Thoracic aorta (tissue), 2 donors: ENCODE measurements at regions not wholly inside any gene's neighbourhood (a gene's known extent, or its start where the extent isn't known, plus 50 kb on each side); places are given as distances from the start of the nearest gene placed in this dataset.

ENCODE experiments used
- ATAC-seq: fragments of 150-250 bp; one replicate; pipeline ENCODE4 v1.8.0; 2017; ENCODE audit warnings: low read depth; ENCODE audit not compliant: insufficient number of reproducible peaks, low FRiP score
- DNase-seq: peaks from one replicate; pipeline ENCODE4 v3.0.0-alpha.2; 2020; ENCODE audit warnings: low spot score
- H3K27ac ChIP-seq, 2 donors: fragments of 200-600 bp; sonication (generic); 1 replicate in 1 of 2; 2 replicates in 1 of 2; pipeline ENCODE4 v1.5.1; 2016; ENCODE audit warnings: mild to moderate bottlenecking in 2 of 2, moderate library complexity in 2 of 2
- H3K27me3 ChIP-seq: fragments of 200-600 bp; sonication (generic); replicated peaks from 2 replicates; pipeline ENCODE4 v1.6.0; 2016; ENCODE audit warnings: mild to moderate bottlenecking; ENCODE audit not compliant: insufficient read depth
- H3K36me3 ChIP-seq: fragments of 200-600 bp; sonication (generic); one replicate; pipeline ENCODE4 v1.5.1; 2016
- H3K4me1 ChIP-seq, 2 donors: fragments of 200-600 bp; sonication (generic); 1 replicate in 1 of 2; 2 replicates in 1 of 2; pipeline versions ENCODE4 v1.5.1 to v1.6.0; 2016; ENCODE audit warnings: low read depth in 2 of 2, mild to moderate bottlenecking in 1 of 2; ENCODE audit not compliant: control insufficient read depth in 1 of 2
- H3K4me3 ChIP-seq: fragments of 200-600 bp; sonication (generic); 2 replicates; pipeline ENCODE4 v1.5.1; 2016; ENCODE audit warnings: mild to moderate bottlenecking
- H3K9me3 ChIP-seq: fragments of 200-600 bp; sonication (generic); 2 replicates; pipeline ENCODE4 v1.5.1; 2016
- CTCF ChIP-seq: fragments of 200-600 bp; sonication (generic); IDR thresholded peaks from one replicate; pipeline ENCODE4 v1.5.1; 2019; ENCODE audit warnings: antibody characterized with exemption

DNA sequence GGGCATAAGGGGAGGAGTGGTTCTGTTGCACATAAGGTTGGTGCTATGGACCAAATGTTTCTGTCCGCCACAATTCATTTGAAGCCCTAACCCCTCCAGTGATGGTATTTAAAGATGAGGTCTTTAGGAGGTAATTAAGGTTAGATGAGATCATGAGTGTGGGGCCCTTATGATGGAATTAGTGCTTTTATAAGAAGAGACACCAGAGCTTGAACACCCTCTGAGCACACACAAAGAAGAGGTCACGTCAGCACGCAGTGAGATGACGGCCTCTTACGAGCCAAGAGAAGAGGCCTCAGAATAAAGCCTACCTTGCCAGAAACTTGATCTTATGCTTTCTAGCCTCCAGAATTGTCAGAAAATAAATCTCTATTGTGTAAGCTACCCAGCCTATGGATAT, 386.4 kb upstream of the CYRIA start:
- Histone ChIP-seq H3K27me3 (no peaks in the 10 kb centered on the region), H3K27ac (no peak overlapping the region), H3K9me3 (no peaks in the 10 kb centered on the region), H3K36me3 (no peaks in the 10 kb centered on the region), H3K4me1 (no peaks in the 10 kb centered on the region), H3K4me3 (no peak overlapping the region)
- no peak for DNase-seq
- ATAC-seq, result no peak
- no peak for TF ChIP-seq CTCF

DNA sequence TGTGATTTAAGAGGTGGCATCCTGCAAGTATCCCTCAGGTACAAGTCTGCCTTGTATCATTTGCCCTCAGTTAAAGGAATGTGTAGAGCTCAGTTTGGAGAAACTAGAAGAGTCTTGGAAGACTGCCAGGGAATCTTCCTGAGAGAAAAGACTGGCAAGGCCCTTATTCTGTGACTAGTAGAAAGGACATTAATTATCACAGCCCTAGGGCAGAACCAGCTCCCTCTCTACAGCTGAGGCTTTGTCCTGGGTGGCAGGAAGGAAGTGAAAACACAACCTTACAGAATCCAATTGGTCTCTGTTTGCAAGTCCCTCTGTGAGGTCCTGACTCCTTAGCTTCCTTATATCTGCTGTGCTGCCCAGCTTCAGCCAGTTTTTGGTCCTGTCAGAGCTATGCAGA, 385.9 kb upstream of the CYRIA start:
- no peaks in the 10 kb centered on the region for H3K36me3 ChIP-seq
- H3K4me1 ChIP-seq, result no peaks in the 10 kb centered on the region
- no peaks in the 10 kb centered on the region for H3K27me3 ChIP-seq
- H3K4me3 ChIP-seq, result no peak overlapping the region
- no peak for TF ChIP-seq CTCF
- H3K9me3 ChIP-seq, result no peaks in the 10 kb centered on the region
- H3K27ac ChIP-seq, result no peak overlapping the region
- no peak for DNase-seq
- no peak for ATAC-seq

- Histone ChIP-seq H3K4me1 (no peaks in the 10 kb centered on the region), H3K9me3 (no peaks in the 10 kb centered on the region), H3K27ac (no peak overlapping the region), H3K27me3 (no peaks in the 10 kb centered on the region), H3K36me3 (no peaks in the 10 kb centered on the region), H3K4me3 (no peak overlapping the region)
- DNase-seq (no peak), ATAC-seq (no peak)
- no peak for TF ChIP-seq CTCF
Measured at GRCh38 chr2:17043173-17043572, 377.5 kb upstream of the CYRIA start.

DNA sequence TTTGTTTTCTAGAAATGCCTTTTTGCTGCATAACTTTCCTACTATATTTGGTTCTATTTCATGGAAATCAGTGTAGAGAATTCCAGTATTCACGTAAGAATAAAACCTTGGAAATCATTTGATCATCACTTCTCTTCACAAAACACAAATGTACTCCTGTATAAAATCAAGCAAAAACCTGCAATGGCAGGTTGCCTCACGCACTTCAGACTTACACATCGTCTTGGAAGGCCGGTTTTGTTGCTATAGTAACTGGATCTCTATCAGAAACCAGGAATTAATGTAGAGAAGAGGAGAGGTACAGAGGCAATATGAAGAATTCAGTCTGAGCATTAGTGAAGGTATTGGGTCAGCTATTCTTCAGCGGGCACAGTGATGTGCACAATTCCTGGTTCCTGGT, 370.7 kb upstream of the CYRIA start:
- TF ChIP-seq CTCF, result no peak
- Histone ChIP-seq H3K36me3 (no peaks in the 10 kb centered on the region), H3K27ac (no peak overlapping the region), H3K4me1 (no peaks in the 10 kb centered on the region), H3K9me3 (no peaks in the 10 kb centered on the region), H3K27me3 (no peaks in the 10 kb centered on the region), H3K4me3 (no peak overlapping the region)
- ATAC-seq (no peak), DNase-seq (no peak)

GRCh38 chr2:17035010-17035409, 369.4 kb upstream of the CYRIA start:
- ATAC-seq (no peak), DNase-seq (no peak)
- TF ChIP-seq CTCF, result no peak
- H3K9me3 ChIP-seq, result no peaks in the 10 kb centered on the region
- H3K4me1 ChIP-seq, result no peaks in the 10 kb centered on the region
- no peaks in the 10 kb centered on the region for H3K27me3 ChIP-seq
- no peak overlapping the region for H3K4me3 ChIP-seq
- no peak overlapping the region for H3K27ac ChIP-seq
- H3K36me3 ChIP-seq, result no peaks in the 10 kb centered on the region
